ENCODE measurements at regions not wholly inside any gene's neighbourhood (a gene's known extent, or its start where the extent isn't known, plus 50 kb on each side); places are given as distances from the start of the nearest gene placed in this dataset.
"Not testable (repeated sequence)": the region's sequence is repeated elsewhere in the genome, so short reads cannot be mapped to it uniquely, and the experiment has no call there.

DNA sequence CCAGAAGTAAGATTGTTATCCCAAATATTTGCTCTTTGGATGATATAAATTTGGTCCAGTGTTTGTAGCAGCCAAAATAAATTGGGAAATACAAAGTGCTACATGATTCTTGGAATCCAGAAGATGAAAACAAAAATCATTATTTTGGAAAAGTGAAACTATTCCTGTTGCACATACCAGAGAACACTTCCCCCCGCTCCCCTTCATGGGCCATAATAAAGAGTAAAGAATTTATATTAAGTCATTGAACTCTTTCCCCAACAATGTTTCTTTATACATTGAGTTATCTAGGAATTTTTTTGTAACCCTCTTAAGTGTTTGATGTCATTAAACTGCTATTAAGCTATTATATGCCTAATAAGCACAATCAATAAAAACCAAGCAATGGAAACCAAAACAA is 490.4 kb upstream of the HS3ST5 start:
- in situ Hi-C loops (cut with MboI; ENCODE audit: low pct_unique_long_range_greater_than_20kb, low sequenced_read_pairs, unreplicated experiment), result no loop called here
- no peak for DNase-seq (ENCODE audit: low spot score)
- TF ChIP-seq, protein P1, sequence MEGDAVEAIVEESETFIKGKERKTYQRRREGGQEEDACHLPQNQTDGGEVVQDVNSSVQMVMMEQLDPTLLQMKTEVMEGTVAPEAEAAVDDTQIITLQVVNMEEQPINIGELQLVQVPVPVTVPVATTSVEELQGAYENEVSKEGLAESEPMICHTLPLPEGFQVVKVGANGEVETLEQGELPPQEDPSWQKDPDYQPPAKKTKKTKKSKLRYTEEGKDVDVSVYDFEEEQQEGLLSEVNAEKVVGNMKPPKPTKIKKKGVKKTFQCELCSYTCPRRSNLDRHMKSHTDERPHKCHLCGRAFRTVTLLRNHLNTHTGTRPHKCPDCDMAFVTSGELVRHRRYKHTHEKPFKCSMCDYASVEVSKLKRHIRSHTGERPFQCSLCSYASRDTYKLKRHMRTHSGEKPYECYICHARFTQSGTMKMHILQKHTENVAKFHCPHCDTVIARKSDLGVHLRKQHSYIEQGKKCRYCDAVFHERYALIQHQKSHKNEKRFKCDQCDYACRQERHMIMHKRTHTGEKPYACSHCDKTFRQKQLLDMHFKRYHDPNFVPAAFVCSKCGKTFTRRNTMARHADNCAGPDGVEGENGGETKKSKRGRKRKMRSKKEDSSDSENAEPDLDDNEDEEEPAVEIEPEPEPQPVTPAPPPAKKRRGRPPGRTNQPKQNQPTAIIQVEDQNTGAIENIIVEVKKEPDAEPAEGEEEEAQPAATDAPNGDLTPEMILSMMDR (IDR thresholded peaks at IDR 0.05; ENCODE audit: extremely low read depth, insufficient read depth, missing control alignments), result no peak

DNA sequence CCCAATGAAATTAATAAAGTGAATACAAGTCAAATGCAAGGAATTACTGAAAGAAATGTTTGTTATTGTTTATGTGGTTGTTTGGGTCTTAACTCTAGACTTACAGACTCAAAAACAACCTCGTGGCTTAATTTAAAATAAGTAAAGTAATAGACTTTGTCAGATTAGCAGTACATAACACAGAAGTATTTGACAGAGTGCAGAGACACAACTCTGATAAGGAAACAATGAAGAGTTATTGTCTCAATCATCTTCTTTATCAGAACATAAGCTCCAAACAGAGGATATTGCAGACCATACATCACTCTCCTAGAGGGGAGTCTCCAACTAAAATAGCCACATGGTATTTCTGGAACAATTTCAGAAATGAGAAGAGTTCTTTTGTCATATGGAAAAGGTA is 487.7 kb upstream of the HS3ST5 start:
- DNase-seq (ENCODE audit: low spot score), result no peak
- TF ChIP-seq, protein P1 (IDR thresholded peaks at IDR 0.05; ENCODE audit: extremely low read depth, insufficient read depth, missing control alignments), result no peak
- in situ Hi-C loops (cut with MboI; ENCODE audit: low pct_unique_long_range_greater_than_20kb, low sequenced_read_pairs, unreplicated experiment), result no loop called here

DNA sequence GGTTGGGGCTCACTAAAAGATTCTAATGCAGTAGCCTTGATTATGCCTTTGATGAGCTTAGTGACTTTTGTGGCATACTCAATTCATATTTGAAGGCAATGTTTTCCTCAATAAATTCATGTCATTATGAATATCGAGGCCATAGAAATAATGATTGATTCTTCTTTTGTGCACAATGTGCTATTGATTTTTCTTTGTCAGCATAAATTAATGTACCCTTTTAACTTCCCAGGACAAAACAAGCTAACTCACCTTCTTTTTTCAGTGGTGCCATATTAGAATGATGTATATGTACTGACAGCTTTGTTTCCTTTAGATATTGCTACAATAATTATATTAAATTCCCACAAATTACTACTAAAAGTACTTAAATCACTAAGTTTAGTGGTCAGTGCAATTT is 484.3 kb upstream of the HS3ST5 start:
- TF ChIP-seq, protein P1 (IDR thresholded peaks at IDR 0.05; ENCODE audit: extremely low read depth, insufficient read depth, missing control alignments), result no peak
- DNase-seq (ENCODE audit: low spot score), result no peak
- in situ Hi-C loops (cut with MboI; ENCODE audit: low pct_unique_long_range_greater_than_20kb, low sequenced_read_pairs, unreplicated experiment), result no loop called here

DNA sequence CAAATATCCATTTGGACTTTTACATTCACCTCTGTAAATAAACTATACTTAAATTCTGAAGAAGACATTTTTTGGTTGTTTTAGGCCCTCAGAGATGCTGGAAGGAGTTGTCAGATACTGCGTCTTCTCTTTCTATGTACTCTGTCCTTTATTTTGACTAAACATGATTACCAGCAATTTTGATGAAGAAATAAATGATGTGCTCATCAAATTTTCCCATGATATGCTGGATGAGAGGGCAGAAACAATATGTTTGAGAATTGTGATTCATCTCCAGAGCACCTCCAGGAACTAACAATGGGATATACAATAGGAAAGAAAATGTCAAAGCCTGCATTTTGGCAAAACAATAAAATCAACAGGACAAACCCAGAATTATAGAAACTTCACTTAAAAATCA is 481.6 kb upstream of the HS3ST5 start:
- in situ Hi-C loops (cut with MboI; ENCODE audit: low pct_unique_long_range_greater_than_20kb, low sequenced_read_pairs, unreplicated experiment), result no loop called here
- DNase-seq (ENCODE audit: low spot score), result no peak
- TF ChIP-seq, protein P1 (IDR thresholded peaks at IDR 0.05; ENCODE audit: extremely low read depth, insufficient read depth, missing control alignments), result no peak

DNA sequence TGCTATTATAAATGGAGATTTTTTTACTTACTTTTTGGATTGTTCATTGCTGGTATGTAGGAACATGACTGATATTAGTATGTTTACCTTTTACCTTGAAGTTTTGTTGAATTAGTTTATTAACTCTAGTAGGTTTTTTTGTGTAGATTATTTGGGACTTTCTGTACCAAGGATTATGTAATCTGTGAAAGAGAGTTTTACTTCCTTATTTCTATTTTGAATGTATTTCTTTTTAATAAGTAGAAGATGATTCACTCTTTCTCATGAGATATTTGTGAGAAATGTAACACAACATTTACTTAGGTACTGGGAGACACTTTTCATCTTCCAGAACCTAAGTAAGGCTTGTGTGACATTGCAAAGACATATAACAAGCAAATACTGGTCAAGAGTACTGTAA is 473.9 kb upstream of the HS3ST5 start:
- TF ChIP-seq, protein P1 (IDR thresholded peaks at IDR 0.05; ENCODE audit: extremely low read depth, insufficient read depth, missing control alignments), result no peak
- in situ Hi-C loops (cut with MboI; ENCODE audit: low pct_unique_long_range_greater_than_20kb, low sequenced_read_pairs, unreplicated experiment), result no loop called here
- no peak for DNase-seq (ENCODE audit: low spot score)

DNA sequence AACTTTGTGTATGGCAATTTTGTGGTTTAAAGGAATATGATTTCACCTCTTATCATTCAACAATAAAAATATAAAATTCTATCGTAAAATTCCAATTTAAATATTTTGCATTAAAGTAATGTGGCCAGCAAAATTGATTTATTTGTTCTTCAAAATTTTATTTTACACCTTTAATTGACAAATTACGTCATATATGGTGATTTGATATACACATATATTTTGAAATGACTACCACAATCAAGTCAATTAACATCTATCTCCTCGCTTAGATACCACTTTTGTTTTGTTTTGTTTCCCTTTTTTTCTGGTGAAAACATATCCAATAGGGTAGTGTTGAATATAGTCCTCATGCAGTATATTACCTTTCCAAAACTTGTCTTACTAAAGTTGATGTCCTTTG is 467.6 kb upstream of the HS3ST5 start:
- no peak for DNase-seq (ENCODE audit: low spot score)
- in situ Hi-C loops (cut with MboI; ENCODE audit: low pct_unique_long_range_greater_than_20kb, low sequenced_read_pairs, unreplicated experiment), result no loop called here
- TF ChIP-seq, protein P1 (IDR thresholded peaks at IDR 0.05; ENCODE audit: extremely low read depth, insufficient read depth, missing control alignments), result no peak

DNA sequence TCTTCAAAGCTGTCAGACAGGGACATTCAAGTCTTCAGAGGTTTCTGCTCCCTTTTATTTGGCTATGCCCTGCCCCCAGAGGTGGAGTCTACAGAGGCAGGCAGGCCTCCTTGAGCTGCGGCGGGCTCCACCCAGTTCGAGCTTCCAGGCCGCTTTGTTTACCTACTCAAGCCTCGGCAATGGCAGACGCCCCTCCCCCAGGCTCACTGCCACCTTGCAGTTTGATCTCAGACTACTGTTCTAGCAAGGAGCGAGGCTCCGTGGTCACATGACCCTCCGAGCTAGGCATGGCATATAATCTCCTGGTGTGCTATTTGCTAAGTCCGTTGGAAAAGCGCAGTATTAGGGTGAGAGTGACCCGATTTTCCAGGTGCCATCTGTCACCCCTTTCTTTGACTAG is 462.6 kb upstream of the HS3ST5 start:
- in situ Hi-C loops (cut with MboI; ENCODE audit: low pct_unique_long_range_greater_than_20kb, low sequenced_read_pairs, unreplicated experiment); DNase-seq (ENCODE audit: low spot score): not testable (repeated sequence)

Measured in GM13977 (cell line).